ENCODE measurements at regions not wholly inside any gene's neighbourhood (a gene's known extent, or its start where the extent isn't known, plus 50 kb on each side); places are given as distances from the start of the nearest gene placed in this dataset.

GRCh38 chr16:79798416-79799053 is 198.0 kb upstream of the MAF start:
- TF ChIP-seq, protein P1, sequence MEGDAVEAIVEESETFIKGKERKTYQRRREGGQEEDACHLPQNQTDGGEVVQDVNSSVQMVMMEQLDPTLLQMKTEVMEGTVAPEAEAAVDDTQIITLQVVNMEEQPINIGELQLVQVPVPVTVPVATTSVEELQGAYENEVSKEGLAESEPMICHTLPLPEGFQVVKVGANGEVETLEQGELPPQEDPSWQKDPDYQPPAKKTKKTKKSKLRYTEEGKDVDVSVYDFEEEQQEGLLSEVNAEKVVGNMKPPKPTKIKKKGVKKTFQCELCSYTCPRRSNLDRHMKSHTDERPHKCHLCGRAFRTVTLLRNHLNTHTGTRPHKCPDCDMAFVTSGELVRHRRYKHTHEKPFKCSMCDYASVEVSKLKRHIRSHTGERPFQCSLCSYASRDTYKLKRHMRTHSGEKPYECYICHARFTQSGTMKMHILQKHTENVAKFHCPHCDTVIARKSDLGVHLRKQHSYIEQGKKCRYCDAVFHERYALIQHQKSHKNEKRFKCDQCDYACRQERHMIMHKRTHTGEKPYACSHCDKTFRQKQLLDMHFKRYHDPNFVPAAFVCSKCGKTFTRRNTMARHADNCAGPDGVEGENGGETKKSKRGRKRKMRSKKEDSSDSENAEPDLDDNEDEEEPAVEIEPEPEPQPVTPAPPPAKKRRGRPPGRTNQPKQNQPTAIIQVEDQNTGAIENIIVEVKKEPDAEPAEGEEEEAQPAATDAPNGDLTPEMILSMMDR (IDR thresholded peaks at IDR 0.05): no peak
- TF ChIP-seq POLR2A (IDR thresholded peaks at IDR 0.05): no peak
- ATAC-seq: no peak
- Histone ChIP-seq H3K4me1 (no peaks in the 10 kb centered on the region), H3K9me3 (no peaks in the 10 kb centered on the region), H3K36me3 (replicated peaks in 1 of 2; ENCODE audit: insufficient read depth in 1 of 2, low read depth in 2 of 2) (no peaks in the 10 kb centered on the region), H3K27ac (no peak overlapping the region), H3K27me3 (no peaks in the 10 kb centered on the region), H3K4me3 (no peak overlapping the region)
- no peak for DNase-seq
- intact Hi-C loops (cut with DNase I): no loop called here
- 79 to 86% methylated on average over 2 of the region's 2 CpGs for WGBS, 2 donors

GRCh38 chr16:79797486-79797885 is 196.9 kb upstream of the MAF start:
- H3K4me3 ChIP-seq: no peak overlapping the region
- no peak for DNase-seq
- intact Hi-C loops (cut with DNase I): no loop called here
- H3K36me3 ChIP-seq (replicated peaks in 1 of 2; ENCODE audit: insufficient read depth in 1 of 2, low read depth in 2 of 2): no peaks in the 10 kb centered on the region
- no peaks in the 10 kb centered on the region for H3K27me3 ChIP-seq
- TF ChIP-seq POLR2A (IDR thresholded peaks at IDR 0.05): no peak
- TF ChIP-seq, protein P1 (IDR thresholded peaks at IDR 0.05): no peak
- WGBS, 2 donors: 87 to 93% methylated on average over 8 of the region's 8 CpGs
- H3K9me3 ChIP-seq: no peaks in the 10 kb centered on the region
- no peak for ATAC-seq
- H3K4me1 ChIP-seq: no peaks in the 10 kb centered on the region
- H3K27ac ChIP-seq: no peak overlapping the region

DNA sequence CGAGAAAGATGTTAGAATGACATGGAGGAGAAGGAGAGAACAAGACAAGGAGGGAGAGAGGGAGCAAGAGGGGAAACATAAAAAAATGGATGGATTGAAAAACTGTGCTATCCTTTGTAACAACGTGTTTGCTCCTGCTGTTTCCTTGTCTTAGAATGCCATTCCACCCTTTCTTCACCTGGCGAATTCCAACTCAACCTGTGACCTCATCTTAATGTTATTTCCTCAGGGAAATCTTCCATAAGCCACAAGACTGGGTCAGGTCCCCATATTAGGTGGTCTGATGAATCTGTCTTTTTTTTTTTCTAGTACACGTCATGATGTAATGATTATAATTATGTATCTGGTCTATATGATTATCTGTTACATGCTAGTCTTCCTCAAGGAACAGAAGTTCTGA is 195.0 kb upstream of the MAF start:
- no peak overlapping the region for H3K4me3 ChIP-seq
- H3K27ac ChIP-seq: no peak overlapping the region
- ATAC-seq (no peak), DNase-seq (no peak)
- no peak for TF ChIP-seq POLR2A (IDR thresholded peaks at IDR 0.05)
- TF ChIP-seq, protein P1 (IDR thresholded peaks at IDR 0.05): no peak
- no peaks in the 10 kb centered on the region for H3K36me3 ChIP-seq (replicated peaks in 1 of 2; ENCODE audit: insufficient read depth in 1 of 2, low read depth in 2 of 2)
- intact Hi-C loops (cut with DNase I): no loop called here
- H3K9me3 ChIP-seq: no peaks in the 10 kb centered on the region
- 73 to 74% methylated on average over 4 of the region's 4 CpGs for WGBS, 2 donors
- no peaks in the 10 kb centered on the region for H3K4me1 ChIP-seq
- H3K27me3 ChIP-seq: no peaks in the 10 kb centered on the region

GRCh38 chr16:79794941-79795340 is 194.4 kb upstream of the MAF start:
- H3K4me3 ChIP-seq: no peak overlapping the region
- intact Hi-C loops (cut with DNase I): no loop called here
- no peak for ATAC-seq
- no peaks in the 10 kb centered on the region for H3K27me3 ChIP-seq
- H3K27ac ChIP-seq: no peak overlapping the region
- 84% methylated on average over 8 of the region's 8 CpGs for WGBS, 2 donors
- no peak for TF ChIP-seq POLR2A (IDR thresholded peaks at IDR 0.05)
- TF ChIP-seq, protein P1 (IDR thresholded peaks at IDR 0.05): no peak
- H3K36me3 ChIP-seq (replicated peaks in 1 of 2; ENCODE audit: insufficient read depth in 1 of 2, low read depth in 2 of 2): no peaks in the 10 kb centered on the region
- H3K4me1 ChIP-seq: no peaks in the 10 kb centered on the region
- DNase-seq: no peak
- no peaks in the 10 kb centered on the region for H3K9me3 ChIP-seq

GRCh38 chr16:79792664-79793351 is 192.3 kb upstream of the MAF start:
- 79 to 82% methylated on average over 10 of the region's 10 CpGs for WGBS, 2 donors
- DNase-seq (peak in 2 of 4 donors; percentile 20 to 24), ATAC-seq (no peak)
- Histone ChIP-seq H3K9me3 (no peaks in the 10 kb centered on the region), H3K27me3 (no peaks in the 10 kb centered on the region), H3K36me3 (replicated peaks in 1 of 2; ENCODE audit: insufficient read depth in 1 of 2, low read depth in 2 of 2) (no peaks in the 10 kb centered on the region), H3K4me3 (no peak overlapping the region), H3K27ac (no peak overlapping the region), H3K4me1 (no peaks in the 10 kb centered on the region)
- TF ChIP-seq, protein P1 (IDR thresholded peaks at IDR 0.05): no peak
- TF ChIP-seq POLR2A (IDR thresholded peaks at IDR 0.05): no peak
- intact Hi-C loops (cut with DNase I): no loop called here
